ENCODE measurements at regions not wholly inside any gene's neighbourhood (a gene's known extent, or its start where the extent isn't known, plus 50 kb on each side); places are given as distances from the start of the nearest gene placed in this dataset.

- DNase-seq (ENCODE audit: low spot score): no peak
Observed at GRCh38 chr5:117212866-117213265, 638.2 kb upstream of the SEMA6A start.

GRCh38 chr5:117210796-117211195 is 636.2 kb upstream of the SEMA6A start:
- no peak for DNase-seq (ENCODE audit: low spot score)

- DNase-seq (ENCODE audit: low spot score): no peak
Observed at GRCh38 chr5:117209479-117209878, 634.9 kb upstream of the SEMA6A start.

- DNase-seq (ENCODE audit: low spot score): no peak
Observed at GRCh38 chr5:117207088-117207668, 632.6 kb upstream of the SEMA6A start.

GRCh38 chr5:117205894-117206293 is 631.3 kb upstream of the SEMA6A start:
- DNase-seq (ENCODE audit: low spot score): no peak

- no peak for DNase-seq (ENCODE audit: low spot score)
Observed at GRCh38 chr5:117204926-117205869, 630.6 kb upstream of the SEMA6A start.

GRCh38 chr5:117204404-117204803 is 629.8 kb upstream of the SEMA6A start:
- DNase-seq (ENCODE audit: low spot score): no peak

GRCh38 chr5:117203584-117203983 is 629.0 kb upstream of the SEMA6A start:
- DNase-seq (ENCODE audit: low spot score): no peak

- DNase-seq (ENCODE audit: low spot score): no peak
Observed at GRCh38 chr5:117201001-117201400, 626.4 kb upstream of the SEMA6A start.

- DNase-seq (ENCODE audit: low spot score): no peak
Observed at GRCh38 chr5:117195076-117195475, 620.5 kb upstream of the SEMA6A start.

GRCh38 chr5:117191251-117191650 is 616.6 kb upstream of the SEMA6A start:
- no peak for DNase-seq (ENCODE audit: low spot score)

- no peak for DNase-seq (ENCODE audit: low spot score)
Observed at GRCh38 chr5:117189784-117190183, 615.2 kb upstream of the SEMA6A start.

- no peak for DNase-seq (ENCODE audit: low spot score)
Observed at GRCh38 chr5:117188211-117188610, 613.6 kb upstream of the SEMA6A start.

GRCh38 chr5:117186751-117187150 is 612.1 kb upstream of the SEMA6A start:
- DNase-seq (ENCODE audit: low spot score): no peak

GRCh38 chr5:117183326-117183725 is 608.7 kb upstream of the SEMA6A start:
- DNase-seq (ENCODE audit: low spot score): no peak

GRCh38 chr5:117182104-117182503 is 607.5 kb upstream of the SEMA6A start:
- DNase-seq (ENCODE audit: low spot score): no peak

- no peak for DNase-seq (ENCODE audit: low spot score)
Observed at GRCh38 chr5:117177302-117177701, 602.7 kb upstream of the SEMA6A start.

- DNase-seq (ENCODE audit: low spot score): no peak
Observed at GRCh38 chr5:117165068-117165467, 590.4 kb upstream of the SEMA6A start.

- DNase-seq (ENCODE audit: low spot score): no peak
Observed at GRCh38 chr5:117161718-117162335, 587.2 kb upstream of the SEMA6A start.

GRCh38 chr5:117160391-117160790 is 585.8 kb upstream of the SEMA6A start:
- DNase-seq (ENCODE audit: low spot score): no peak

- no peak for DNase-seq (ENCODE audit: low spot score)
Observed at GRCh38 chr5:117149312-117149711, 574.7 kb upstream of the SEMA6A start.

GRCh38 chr5:117144086-117144485 is 569.5 kb upstream of the SEMA6A start:
- no peak for DNase-seq (ENCODE audit: low spot score)

GRCh38 chr5:117143406-117143805 is 568.8 kb upstream of the SEMA6A start:
- no peak for DNase-seq (ENCODE audit: low spot score)

Measured in hematopoietic multipotent progenitor cell treated with erythropoietin and hydrocortisone succinate and interleukin-3 and kit ligand, for 17 days (in vitro differentiated cells).